CD4-positive, alpha-beta T cell treated with Interleukin-12 subunit alpha and Interleukin-12 subunit beta, for 1 hour (primary cell): ENCODE measurements at regions not wholly inside any gene's neighbourhood (a gene's known extent, or its start where the extent isn't known, plus 50 kb on each side); places are given as distances from the start of the nearest gene placed in this dataset.

Experiments
- DNase-seq: peaks from one replicate; pipeline ENCODE4 v3.0.0-alpha.2; 2020

- DNase-seq = peak; percentile 7
Observed at GRCh38 chr13:40319699-40320579, 346.5 kb downstream of the FOXO1 start.

- DNase-seq = no peak
Observed at GRCh38 chr13:40328091-40328490, 338.4 kb downstream of the FOXO1 start.

DNA sequence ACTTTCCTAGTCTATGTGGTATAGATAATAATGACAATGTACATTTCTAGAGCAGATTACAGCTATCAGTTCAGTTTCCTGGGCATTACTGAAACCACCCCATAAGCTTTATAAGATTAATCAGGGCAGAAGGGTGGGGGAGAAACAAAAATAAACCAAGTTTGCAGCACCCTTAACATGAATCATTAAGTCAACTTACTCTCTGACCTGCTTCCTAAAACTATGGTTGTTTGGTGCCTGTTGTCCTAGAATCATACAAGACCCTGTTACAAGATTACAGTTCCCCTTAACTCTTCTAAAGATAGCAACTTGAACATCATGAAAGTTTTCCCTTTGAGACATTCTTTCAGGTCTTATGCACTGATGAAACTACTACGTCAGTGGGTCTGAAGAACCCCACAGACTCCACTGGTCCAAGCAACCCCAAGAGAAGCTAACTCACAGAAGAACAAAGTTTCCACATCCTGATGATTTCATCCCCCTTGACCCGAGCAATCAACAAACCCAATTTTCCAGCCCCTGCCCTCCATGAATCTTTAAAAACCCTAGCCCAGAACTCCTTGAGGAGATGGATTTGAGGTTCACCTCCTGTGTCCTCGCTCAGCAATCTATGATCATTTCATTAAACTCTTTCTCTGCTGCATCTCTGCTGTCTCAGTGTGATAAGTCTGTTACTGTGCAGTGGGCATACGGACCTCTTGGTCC lies 336.5 kb downstream of the FOXO1 start:
- DNase-seq = no peak

GRCh38 chr13:40330950-40331349 lies 335.5 kb downstream of the FOXO1 start:
- DNase-seq = no peak

DNA sequence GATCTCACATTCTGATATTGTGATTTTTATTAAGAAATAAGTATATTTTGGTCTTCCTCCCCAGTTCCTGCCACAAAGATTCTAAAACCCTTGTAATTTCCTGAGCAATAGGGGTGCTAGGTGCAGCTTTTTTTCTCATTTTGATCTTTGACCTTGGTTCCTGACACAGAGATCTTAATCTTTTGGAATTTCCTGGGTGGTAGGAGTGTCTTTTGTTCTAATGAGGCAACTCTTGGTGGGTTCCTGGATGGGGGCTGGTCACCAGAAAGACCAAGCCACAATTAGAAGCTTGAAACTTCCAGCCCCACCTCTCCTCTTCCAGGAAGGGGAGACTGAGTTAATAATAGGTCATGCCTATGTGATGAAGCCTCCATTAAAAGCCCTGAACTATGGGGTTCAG lies 334.6 kb downstream of the FOXO1 start:
- no peak for DNase-seq

DNA sequence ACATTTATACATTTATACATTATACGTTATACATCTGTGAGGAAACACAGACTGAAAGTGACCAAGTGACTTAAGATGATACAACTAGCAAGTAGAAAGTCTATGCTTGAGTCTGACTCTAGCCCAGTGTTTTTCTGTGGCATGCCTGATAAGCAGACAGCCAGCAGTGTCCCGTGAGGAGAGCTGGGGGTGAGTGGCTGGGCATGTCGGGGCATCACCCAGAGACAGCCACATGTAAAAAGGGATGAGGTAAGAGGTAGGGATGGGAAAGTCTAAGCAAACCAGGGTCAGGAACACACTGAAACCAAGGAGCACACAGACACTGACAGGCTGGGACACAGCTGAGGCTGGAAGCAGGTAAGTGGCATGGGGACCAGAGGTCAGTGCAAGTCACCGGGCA lies 333.2 kb downstream of the FOXO1 start:
- DNase-seq = no peak

DNA sequence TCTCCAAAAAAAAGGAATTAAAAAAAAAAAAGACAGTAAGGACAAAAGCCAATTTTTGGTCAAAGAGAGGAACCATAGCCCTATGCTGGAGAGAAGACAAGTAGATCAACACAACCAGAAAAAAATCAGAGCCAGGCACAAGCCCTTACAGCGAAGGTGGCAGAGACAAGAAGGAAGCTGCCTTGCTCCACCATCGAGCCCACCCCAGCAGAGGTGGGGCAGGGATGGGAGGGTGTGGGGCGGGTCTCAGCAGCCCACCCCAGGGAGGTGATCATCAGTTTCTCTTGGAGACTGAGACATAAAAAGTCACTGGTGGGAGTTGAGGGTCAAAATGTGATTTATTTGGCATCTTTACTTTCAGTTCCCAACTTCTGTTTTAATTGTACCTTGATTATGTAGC lies 332.4 kb downstream of the FOXO1 start:
- no peak for DNase-seq

DNA sequence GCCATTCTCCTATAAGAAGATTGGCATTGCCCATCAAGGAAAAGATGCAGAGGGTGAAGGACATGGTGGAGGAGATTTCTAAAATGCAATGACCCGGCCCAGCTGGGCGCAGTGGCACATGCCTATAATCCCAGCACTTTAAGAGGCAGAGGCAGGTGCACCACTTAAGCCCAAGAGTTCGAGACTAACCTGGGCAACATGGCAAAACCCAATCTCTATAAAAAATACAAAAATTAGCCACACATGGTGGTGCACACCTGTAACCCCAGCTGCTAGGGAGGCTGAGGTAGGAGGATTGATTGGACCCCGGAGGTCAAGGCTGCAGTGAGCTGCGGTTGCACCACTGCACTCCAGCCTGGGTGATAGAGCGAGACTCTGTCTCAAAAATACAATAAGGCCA lies 331.8 kb downstream of the FOXO1 start:
- DNase-seq = no peak

DNA sequence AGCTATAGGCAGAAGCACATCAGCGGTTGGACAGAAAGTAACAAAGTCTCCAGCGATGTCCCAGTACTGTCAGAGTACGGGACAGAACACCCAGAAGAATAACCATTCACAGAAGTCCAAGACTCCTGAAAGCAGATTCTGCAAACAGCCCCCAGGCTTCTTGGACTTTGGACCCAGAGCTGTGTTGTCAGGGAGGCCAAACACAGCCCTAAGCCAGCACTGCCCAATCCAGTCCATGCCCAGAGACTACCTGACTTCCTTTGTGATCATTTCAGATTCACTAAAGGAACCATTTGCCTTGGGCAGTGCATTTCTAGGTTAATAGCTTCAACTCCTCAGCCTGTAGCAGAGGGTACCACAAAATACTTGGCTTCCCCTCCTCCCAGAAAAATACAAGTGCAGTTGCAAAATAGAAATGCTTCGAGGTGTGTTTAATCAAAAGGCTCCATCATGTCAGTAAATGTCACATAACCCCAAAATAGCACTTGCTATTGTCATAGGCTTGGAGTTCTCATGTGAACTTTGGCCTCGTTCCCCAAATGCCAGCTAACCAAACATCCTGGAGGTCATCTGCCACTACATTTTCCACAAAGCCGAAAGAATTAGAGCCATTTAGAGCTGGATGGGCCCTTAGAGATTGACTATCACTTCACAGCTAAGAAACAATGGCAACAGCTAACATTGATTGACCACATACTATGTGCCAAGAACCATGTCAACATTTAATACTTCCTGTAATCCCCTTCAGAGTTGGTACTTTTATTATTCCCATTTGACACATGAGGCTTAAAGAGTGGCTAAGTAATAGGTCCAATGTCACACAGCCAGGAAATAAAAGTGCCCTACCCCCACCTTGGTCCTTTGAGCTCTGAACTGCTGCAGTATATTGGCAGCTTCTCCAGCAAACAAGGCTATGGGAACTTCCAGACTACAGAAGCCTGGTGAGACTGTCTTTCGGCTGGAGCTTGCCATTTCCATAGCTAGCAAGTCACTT lies 329.9 kb downstream of the FOXO1 start:
- DNase-seq = no peak

GRCh38 chr13:40337651-40338050 lies 328.8 kb downstream of the FOXO1 start:
- DNase-seq = no peak

DNA sequence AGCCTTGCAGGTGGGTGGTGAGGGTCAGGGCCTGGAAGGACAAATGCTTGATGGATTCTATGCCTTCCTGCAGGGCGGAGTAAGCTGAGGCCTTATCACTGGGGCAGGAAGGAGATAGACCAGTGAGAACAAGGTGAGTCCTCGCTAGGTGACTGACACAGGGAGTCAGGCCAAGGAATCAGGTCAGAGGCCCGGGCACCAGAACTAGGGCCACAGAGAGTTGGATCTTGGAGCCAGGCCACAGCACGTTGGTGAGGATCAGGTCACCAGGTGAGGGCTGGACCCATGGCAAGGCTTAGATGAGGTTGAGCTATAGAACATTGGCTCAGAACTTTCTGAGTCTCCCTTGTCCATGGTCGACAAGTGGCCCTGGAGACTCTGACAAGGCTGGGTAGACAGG lies 328.2 kb downstream of the FOXO1 start:
- no peak for DNase-seq

GRCh38 chr13:40340368-40341095 lies 325.9 kb downstream of the FOXO1 start:
- no peak for DNase-seq

- no peak for DNase-seq
Observed at GRCh38 chr13:40341096-40341471, 325.4 kb downstream of the FOXO1 start.

GRCh38 chr13:40341501-40341900 lies 324.9 kb downstream of the FOXO1 start:
- no peak for DNase-seq

GRCh38 chr13:40342461-40342860 lies 324.0 kb downstream of the FOXO1 start:
- DNase-seq = no peak

- DNase-seq = no peak
Observed at GRCh38 chr13:40342901-40343300, 323.5 kb downstream of the FOXO1 start.

- no peak for DNase-seq
Observed at GRCh38 chr13:40343550-40344269, 322.7 kb downstream of the FOXO1 start.

DNA sequence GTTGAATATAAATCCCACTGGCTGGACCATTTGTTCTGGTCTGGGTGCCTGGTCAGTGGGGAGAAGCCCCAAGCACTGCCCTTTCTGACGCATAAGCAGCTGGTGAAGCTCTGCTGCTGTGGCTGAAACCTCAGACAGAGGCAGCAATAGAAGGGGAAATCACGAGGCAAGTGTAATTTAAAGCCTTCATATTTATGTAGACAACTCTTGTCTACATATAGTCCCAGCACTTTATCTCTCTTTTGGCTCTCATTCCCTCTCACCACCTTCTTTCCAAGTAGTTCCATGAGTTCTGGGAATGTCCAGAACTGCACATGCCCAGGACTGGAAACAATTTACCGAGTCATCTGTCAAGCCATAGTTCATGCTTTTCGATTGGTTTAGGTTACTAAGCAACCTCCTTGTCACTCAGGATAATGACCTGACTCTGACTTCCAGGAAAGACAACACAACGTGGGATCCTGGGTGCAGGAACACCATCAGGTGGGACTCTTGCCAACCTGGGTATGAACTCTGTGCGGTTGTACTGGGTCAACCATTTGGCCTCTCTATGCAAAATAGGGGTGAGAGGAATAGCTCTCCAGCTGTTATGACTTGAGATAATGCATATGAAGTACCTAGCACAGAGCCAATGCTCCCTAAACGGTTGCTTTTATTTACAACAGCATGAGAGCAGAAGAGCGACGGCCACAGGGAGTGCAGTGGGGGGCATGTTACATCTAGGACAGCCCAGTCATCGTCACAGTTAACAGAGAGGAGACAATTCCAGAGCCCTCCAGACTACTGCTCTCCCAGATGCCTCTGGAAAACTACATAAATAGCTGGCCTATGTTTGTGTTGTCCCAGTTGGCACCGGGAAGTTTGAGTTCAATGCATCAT lies 321.9 kb downstream of the FOXO1 start:
- no peak for DNase-seq

DNA sequence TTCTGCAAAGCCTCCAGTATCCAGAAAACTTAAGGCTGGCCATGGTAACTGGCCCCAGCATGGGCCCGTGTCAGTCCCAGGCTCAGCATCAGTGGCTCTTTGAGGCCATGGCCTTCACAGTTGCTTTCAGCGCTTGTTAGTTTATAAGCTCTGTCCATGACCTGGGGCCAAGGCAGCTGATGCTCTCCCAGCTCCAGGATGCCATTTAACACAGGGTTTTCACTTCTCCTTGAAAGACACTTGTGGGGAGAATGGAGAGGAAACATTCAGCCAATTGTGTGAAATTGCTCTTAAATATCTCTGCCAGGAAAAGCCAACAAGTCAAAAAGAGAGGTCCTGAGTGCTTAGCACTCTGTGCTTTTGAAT lies 321.3 kb downstream of the FOXO1 start:
- DNase-seq = no peak

GRCh38 chr13:40345654-40346372 lies 320.6 kb downstream of the FOXO1 start:
- no peak for DNase-seq
